ENCODE measurements at regions not wholly inside any gene's neighbourhood (a gene's known extent, or its start where the extent isn't known, plus 50 kb on each side); places are given as distances from the start of the nearest gene placed in this dataset.

GRCh38 chr1:4101459-4102161 is 201.5 kb upstream of the C1orf174 start:
- intact Hi-C loops (cut with DNase I, micrococcal nuclease): no loop called here
- TF ChIP-seq, protein P1, sequence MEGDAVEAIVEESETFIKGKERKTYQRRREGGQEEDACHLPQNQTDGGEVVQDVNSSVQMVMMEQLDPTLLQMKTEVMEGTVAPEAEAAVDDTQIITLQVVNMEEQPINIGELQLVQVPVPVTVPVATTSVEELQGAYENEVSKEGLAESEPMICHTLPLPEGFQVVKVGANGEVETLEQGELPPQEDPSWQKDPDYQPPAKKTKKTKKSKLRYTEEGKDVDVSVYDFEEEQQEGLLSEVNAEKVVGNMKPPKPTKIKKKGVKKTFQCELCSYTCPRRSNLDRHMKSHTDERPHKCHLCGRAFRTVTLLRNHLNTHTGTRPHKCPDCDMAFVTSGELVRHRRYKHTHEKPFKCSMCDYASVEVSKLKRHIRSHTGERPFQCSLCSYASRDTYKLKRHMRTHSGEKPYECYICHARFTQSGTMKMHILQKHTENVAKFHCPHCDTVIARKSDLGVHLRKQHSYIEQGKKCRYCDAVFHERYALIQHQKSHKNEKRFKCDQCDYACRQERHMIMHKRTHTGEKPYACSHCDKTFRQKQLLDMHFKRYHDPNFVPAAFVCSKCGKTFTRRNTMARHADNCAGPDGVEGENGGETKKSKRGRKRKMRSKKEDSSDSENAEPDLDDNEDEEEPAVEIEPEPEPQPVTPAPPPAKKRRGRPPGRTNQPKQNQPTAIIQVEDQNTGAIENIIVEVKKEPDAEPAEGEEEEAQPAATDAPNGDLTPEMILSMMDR (IDR thresholded peaks at IDR 0.05): no peak
- no peaks in the 10 kb centered on the region for H3K36me3 ChIP-seq (ENCODE audit: low read depth)
- no peak overlapping the region for H3K4me3 ChIP-seq
- H3K9me3 ChIP-seq: no peaks in the 10 kb centered on the region
- DNase-seq (no peak), ATAC-seq (no peak)
- H3K4me1 ChIP-seq (ENCODE audit: low read depth): no peaks in the 10 kb centered on the region

GRCh38 chr1:4105300-4105880 is 205.3 kb upstream of the C1orf174 start:
- DNase-seq: no peak

GRCh38 chr1:4106731-4107130 is 206.7 kb upstream of the C1orf174 start:
- Histone ChIP-seq H3K9me3 (no peaks in the 10 kb centered on the region), H3K4me3 (no peak overlapping the region), H3K4me1 (ENCODE audit: low read depth) (no peaks in the 10 kb centered on the region), H3K36me3 (ENCODE audit: low read depth) (no peaks in the 10 kb centered on the region)
- ATAC-seq: no peak
- intact Hi-C loops (cut with DNase I, micrococcal nuclease): no loop called here
- no peak for DNase-seq
- TF ChIP-seq, protein P1 (IDR thresholded peaks at IDR 0.05): no peak

More at GRCh38 chr1:4105300-4105880, 205.3 kb upstream of the C1orf174 start:
- TF ChIP-seq, protein P1 (IDR thresholded peaks at IDR 0.05): no peak
- intact Hi-C loops (cut with DNase I, micrococcal nuclease): no loop called here
- H3K4me3 ChIP-seq: no peak overlapping the region
- H3K36me3 ChIP-seq (ENCODE audit: low read depth): no peaks in the 10 kb centered on the region
- H3K9me3 ChIP-seq: no peaks in the 10 kb centered on the region
- H3K4me1 ChIP-seq (ENCODE audit: low read depth): no peaks in the 10 kb centered on the region
- ATAC-seq: no peak

DNA sequence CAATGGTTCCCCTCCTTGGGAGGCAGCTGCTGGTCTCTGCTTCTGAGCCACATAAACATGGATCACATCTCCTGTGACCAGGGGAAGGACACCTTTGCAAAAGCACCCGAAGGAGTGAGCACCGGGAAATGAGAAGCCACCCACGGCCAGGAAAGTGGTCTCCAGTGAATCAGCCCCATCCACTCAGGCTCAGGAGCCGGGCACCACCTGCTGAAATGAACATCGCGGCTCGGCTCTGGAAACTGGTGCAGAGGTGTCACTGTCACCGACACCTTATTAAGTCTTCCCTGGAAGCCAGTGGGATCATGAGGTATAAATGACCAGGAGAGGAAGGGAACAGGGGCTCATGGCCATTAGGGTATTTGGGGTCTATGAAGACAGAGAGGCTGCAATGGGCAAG is 207.2 kb upstream of the C1orf174 start:
- DNase-seq (no peak), ATAC-seq (no peak)
- Histone ChIP-seq H3K4me1 (ENCODE audit: low read depth) (no peaks in the 10 kb centered on the region), H3K9me3 (no peaks in the 10 kb centered on the region), H3K4me3 (no peak overlapping the region), H3K36me3 (ENCODE audit: low read depth) (no peaks in the 10 kb centered on the region)
- intact Hi-C loops (cut with DNase I, micrococcal nuclease): no loop called here
- TF ChIP-seq, protein P1 (IDR thresholded peaks at IDR 0.05): no peak

DNA sequence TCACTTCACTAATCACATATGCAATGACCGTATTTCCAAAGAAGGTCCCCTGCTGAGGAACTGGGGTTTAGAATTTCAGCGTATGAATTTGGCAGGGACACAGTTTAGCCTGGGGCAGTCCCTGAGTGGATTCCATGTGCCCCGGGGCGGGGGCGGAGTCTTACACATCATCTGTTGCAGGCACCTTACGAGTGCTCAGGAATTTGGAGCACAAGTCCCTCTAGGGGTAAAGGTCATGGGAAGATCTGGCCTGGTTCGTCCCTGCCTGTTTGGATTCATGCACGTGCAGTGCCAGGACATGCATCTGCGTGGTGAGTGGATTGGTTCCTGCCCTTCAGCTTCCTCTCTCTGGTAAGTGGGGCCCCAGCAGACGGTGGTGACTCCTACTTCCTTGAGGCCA is 208.3 kb upstream of the C1orf174 start:
- H3K9me3 ChIP-seq: no peaks in the 10 kb centered on the region
- DNase-seq (no peak), ATAC-seq (no peak)
- TF ChIP-seq, protein P1 (IDR thresholded peaks at IDR 0.05): no peak
- no peaks in the 10 kb centered on the region for H3K36me3 ChIP-seq (ENCODE audit: low read depth)
- intact Hi-C loops (cut with DNase I, micrococcal nuclease): no loop called here
- H3K4me1 ChIP-seq (ENCODE audit: low read depth): no peaks in the 10 kb centered on the region
- H3K4me3 ChIP-seq: no peak overlapping the region

Measured in mucosa of descending colon (tissue), 3 donors.